HepG2 (cell line): ENCODE measurements at regions not wholly inside any gene's neighbourhood (a gene's known extent, or its start where the extent isn't known, plus 50 kb on each side); places are given as distances from the start of the nearest gene placed in this dataset.

Source experiments
- ATAC-seq: fragments of 200-7000 bp; cut with Tn5 transposase; 3 replicates; pipeline ENCODE4 v1.9.1; 2020; ENCODE audit warnings: mild to moderate bottlenecking, moderate library complexity
- BruUV-seq: library from RNA; stranded (reverse); fragments of 400-500 nt; replicated peaks from 2 replicates; lab custom pipeline; 2021; lab: Mats Ljungman, UMichigan
- CTCF ChIA-PET: fragments of 300-600 bp; formaldehyde crosslinking; extraction: SDS; loops from one replicate; lab custom pipeline; 2021; ENCODE audit warnings: low total read pairs, inconsistent platforms, low intra/inter-chr PET ratio; lab: Yijun Ruan, JAX
- POLR2A ChIA-PET: fragments of 350-600 bp; sonication (Branson Sonifier 250); formaldehyde crosslinking; loops from one replicate; lab custom pipeline; 2020; ENCODE audit warnings: antibody characterized with exemption, inconsistent platforms; lab: Yijun Ruan, JAX
- DNase-seq: peaks from one replicate; pipeline ENCODE4 v3.0.0-alpha.2; 2015; ENCODE audit warnings: low spot score
- FAIRE-seq: peaks from 3 replicates; lab custom pipeline; 2011; peaks lifted over from hg19 to GRCh38; lab: Jason Lieb, UNC
- H2AFZ ChIP-seq: one replicate; pipeline ENCODE4 v1.6.1; 2011; ENCODE audit warnings: low read length, inconsistent platforms
- H3K27ac ChIP-seq: fragments of 300-600 bp; 3 replicates; pipeline ENCODE4 v1.8.0; 2011; ENCODE audit warnings: mixed run types, mild to moderate bottlenecking, mixed read lengths, low read length, inconsistent platforms; ENCODE audit not compliant: insufficient read depth; ENCODE audit errors: extremely low read length
- H3K27me3 ChIP-seq, 2 experiments: fragments of 200-600 bp in 1 of 2; 2 replicates in 1 of 2; 3 replicates in 1 of 2; pipeline versions ENCODE4 v1.6.0 to v1.8.0; 2011; ENCODE audit warnings: low read length in 2 of 2, mild to moderate bottlenecking in 2 of 2, moderate library complexity in 2 of 2, inconsistent platforms in 1 of 2; ENCODE audit not compliant: insufficient read depth in 2 of 2, control insufficient read depth in 1 of 2
- H3K36me3 ChIP-seq, 2 experiments: fragments of 200-600 bp in 1 of 2; replicated peaks in 1 of 2; 2 replicates in 1 of 2; 3 replicates in 1 of 2; pipeline versions ENCODE4 v1.5.1 to v1.8.0; 2011; ENCODE audit warnings: low read length in 2 of 2, inconsistent platforms in 1 of 2; ENCODE audit not compliant: insufficient read depth in 2 of 2, control insufficient read depth in 1 of 2
- H3K4me1 ChIP-seq: 2 replicates; pipeline ENCODE4 v1.5.1; 2012; ENCODE audit warnings: low read length, inconsistent platforms; ENCODE audit not compliant: insufficient read depth
- H3K4me2 ChIP-seq: 2 replicates; pipeline ENCODE4 v1.6.0; 2011; ENCODE audit warnings: low read depth, low read length, inconsistent platforms
- H3K4me3 ChIP-seq, 3 experiments: fragments of 200-600 bp in 1 of 3; sonication (generic), shearing (Covaris generic) in 1 of 3; replicated peaks in 1 of 3; 2 replicates each; pipeline ENCODE4 v1.5.1; 2011 to 2016; ENCODE audit warnings: low read length in 3 of 3, inconsistent platforms in 2 of 3, low read depth in 2 of 3, mild to moderate bottlenecking in 2 of 3, control low read depth in 1 of 3, mixed read lengths in 1 of 3; ENCODE audit not compliant: insufficient read depth in 1 of 3
- H3K79me2 ChIP-seq: one replicate; pipeline ENCODE4 v1.6.1; 2011; ENCODE audit warnings: low read length, inconsistent platforms; ENCODE audit not compliant: insufficient read depth
- H3K9ac ChIP-seq: 2 replicates; pipeline ENCODE4 v1.6.0; 2011; ENCODE audit warnings: mild to moderate bottlenecking, low read depth, low read length, inconsistent platforms; ENCODE audit not compliant: insufficient read depth
- H3K9me3 ChIP-seq: 2 replicates; pipeline ENCODE4 v1.5.1; 2012; ENCODE audit warnings: mild to moderate bottlenecking, low read length
- H4K20me1 ChIP-seq: 2 replicates; pipeline ENCODE4 v1.6.0; 2011; ENCODE audit warnings: inconsistent platforms, mild to moderate bottlenecking, low read length, moderate library complexity; ENCODE audit not compliant: insufficient read depth
- ESRRA ChIP-seq: sonication (generic); formaldehyde crosslinking; IDR thresholded peaks from 2 replicates; pipeline ENCODE4 v1.5.1; 2020; ENCODE audit warnings: mild to moderate bottlenecking, low read depth, missing genetic modification reagents
- FOXO4 ChIP-seq: sonication (generic); formaldehyde crosslinking; conservative IDR thresholded peaks from 2 replicates; pipeline ENCODE4 v1.8.1; 2023; ENCODE audit warnings: missing genetic modification reagents
- GATA4 ChIP-seq: sonication (generic); IDR thresholded peaks from 2 replicates; pipeline ENCODE4 v1.6.1; 2016; ENCODE audit warnings: antibody characterized with exemption, low read depth, borderline replicate concordance
- GMEB2 ChIP-seq: IDR thresholded peaks from 2 replicates; pipeline ENCODE4 v1.6.1; 2016; ENCODE audit warnings: missing biosample characterization, missing genetic modification reagents, low read depth
- JARID2 ChIP-seq: sonication (generic); formaldehyde crosslinking; IDR thresholded peaks from 2 replicates; pipeline ENCODE4 v1.8.1; 2023; ENCODE audit warnings: missing genetic modification reagents, inconsistent platforms; ENCODE audit not compliant: insufficient replicate concordance
- KLF16 ChIP-seq, 2 experiments: sonication (generic) in 1 of 2; formaldehyde crosslinking in 1 of 2; IDR thresholded peaks; 2 replicates each; pipeline versions ENCODE4 v1.6.1 to v1.8.0; 2016 to 2023; ENCODE audit warnings: missing genetic modification reagents in 2 of 2, missing compliant biosample characterization in 1 of 2
- MIER3 ChIP-seq: IDR thresholded peaks from 2 replicates; pipeline ENCODE4 v1.6.1; 2016; ENCODE audit warnings: missing compliant biosample characterization, borderline replicate concordance
- NFE2L2 ChIP-seq: fragments of 150-350 bp; IDR thresholded peaks from 2 replicates; pipeline ENCODE4 v1.6.1; 2014; ENCODE audit warnings: low read length
- SKIL ChIP-seq: sonication (generic); formaldehyde crosslinking; IDR thresholded peaks from 2 replicates; pipeline ENCODE4 v1.8.0; 2022; ENCODE audit warnings: missing genetic modification reagents, mild to moderate bottlenecking, moderate library complexity, borderline replicate concordance
- SRSF1 ChIP-seq: fragments of 200-400 bp; formaldehyde crosslinking; optimal IDR thresholded peaks from 2 replicates; pipeline ENCODE3; 2017; ENCODE audit warnings: mild to moderate bottlenecking, low read depth, low read length, moderate library complexity
- THAP9 ChIP-seq: sonication (generic); formaldehyde crosslinking; IDR thresholded peaks from 2 replicates; pipeline ENCODE4; 2020; ENCODE audit warnings: missing genetic modification reagents, mild to moderate bottlenecking, borderline replicate concordance
- ZNF678 ChIP-seq: sonication (generic); formaldehyde crosslinking; IDR thresholded peaks from 2 replicates; pipeline ENCODE4 v1.4.0; 2020; ENCODE audit warnings: mild to moderate bottlenecking, missing genetic modification reagents
- ZNF788 ChIP-seq: sonication (generic); formaldehyde crosslinking; IDR thresholded peaks from 2 replicates; pipeline ENCODE4 v1.5.0; 2020; ENCODE audit warnings: mild to moderate bottlenecking, missing genetic modification reagents, borderline replicate concordance
- WGBS: methylation state at CpG from one replicate; pipeline ENCODE4 v1.1.6; 2017; ENCODE audit warnings: low lambda C conversion rate; 5-methylcytosine and 5-hydroxymethylcytosine counted together
- in situ Hi-C: cut with HindIII; loops from 2 replicates; pipeline ENCODE4 v1.10.0; 2017; ENCODE audit warnings: low pct_unique_long_range_greater_than_20kb; ENCODE audit not compliant: extremely low pct_ligation_motif_present
- intact Hi-C: fragments of 100-400 bp; cut with micrococcal nuclease; formaldehyde crosslinking; loops from one replicate; pipeline ENCODE4 v1.10.0; 2022; ENCODE audit not compliant: unreplicated experiment
- TF ChIP-seq, protein P1 (sequence below): sonication (generic); formaldehyde crosslinking; IDR thresholded peaks from 2 replicates; pipeline ENCODE4 v1.4.0; 2020; ENCODE audit warnings: low read depth, mild to moderate bottlenecking, missing genetic modification reagents
- TF ChIP-seq, protein P2 (sequence below): sonication (generic); formaldehyde crosslinking; IDR thresholded peaks from 2 replicates; pipeline ENCODE4 v1.8.1; 2023; ENCODE audit warnings: mild to moderate bottlenecking, moderate library complexity, missing genetic modification reagents

GRCh38 chr11:98536023-98536422 lies 484.7 kb upstream of the CNTN5 start:
- WGBS, result 3% methylated on average over 1 of the region's 1 CpG
- Histone ChIP-seq H3K9ac (no peak overlapping the region), H2AFZ (no peak overlapping the region), H3K4me1 (no peaks in the 10 kb centered on the region), H3K27me3 (no peaks in the 10 kb centered on the region), H3K36me3 (no peaks in the 10 kb centered on the region), H3K4me3 (no peak overlapping the region), H4K20me1 (no peaks in the 10 kb centered on the region), H3K27ac (no peak overlapping the region), H3K79me2 (no peaks in the 10 kb centered on the region), H3K9me3 (no peaks in the 10 kb centered on the region), H3K4me2 (no peak overlapping the region)
- DNase-seq (no peak), ATAC-seq (no peak), FAIRE-seq (no peak)
- POLR2A ChIA-PET, result no interaction called here
- in situ Hi-C loops (no loop called here), intact Hi-C loops (no loop called here)
- CTCF ChIA-PET, result no interaction called here
- BruUV-seq, result no TSS peak
- no peak for TF ChIP-seq GATA4
- no peak for TF ChIP-seq ESRRA (CRISPR knock-in tag)
- TF ChIP-seq JARID2 (CRISPR knock-in tag), result no peak
- TF ChIP-seq GMEB2 (CRISPR knock-in tag), result no peak
- TF ChIP-seq, protein P1, sequence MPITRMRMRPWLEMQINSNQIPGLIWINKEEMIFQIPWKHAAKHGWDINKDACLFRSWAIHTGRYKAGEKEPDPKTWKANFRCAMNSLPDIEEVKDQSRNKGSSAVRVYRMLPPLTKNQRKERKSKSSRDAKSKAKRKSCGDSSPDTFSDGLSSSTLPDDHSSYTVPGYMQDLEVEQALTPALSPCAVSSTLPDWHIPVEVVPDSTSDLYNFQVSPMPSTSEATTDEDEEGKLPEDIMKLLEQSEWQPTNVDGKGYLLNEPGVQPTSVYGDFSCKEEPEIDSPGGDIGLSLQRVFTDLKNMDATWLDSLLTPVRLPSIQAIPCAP (CRISPR knock-in tag), result no peak
- TF ChIP-seq ZNF788 (CRISPR knock-in tag), result no peak
- TF ChIP-seq, protein P2, sequence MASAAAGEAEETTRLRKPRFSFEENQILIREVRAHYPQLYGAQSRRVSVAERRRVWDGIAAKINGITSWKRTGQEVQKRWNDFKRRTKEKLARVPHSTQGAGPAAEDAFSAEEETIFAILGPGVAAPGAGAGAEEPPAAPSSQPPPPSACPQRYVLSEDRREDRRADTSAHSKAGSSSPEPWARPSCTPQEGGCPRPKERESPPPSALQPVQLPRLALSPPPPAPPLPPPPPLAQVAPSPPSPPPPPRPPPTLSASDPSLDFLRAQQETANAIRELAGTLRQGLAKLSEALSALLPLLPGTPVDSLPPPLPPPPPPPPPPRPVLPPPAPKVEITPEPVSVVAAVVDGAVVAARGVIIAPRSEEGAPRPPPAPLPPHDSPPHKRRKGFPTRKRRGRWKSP (CRISPR knock-in tag), result no peak
- no peak for TF ChIP-seq SRSF1
- TF ChIP-seq THAP9 (CRISPR knock-in tag), result no peak
- TF ChIP-seq SKIL (CRISPR knock-in tag), result no peak
- no peak for TF ChIP-seq ZNF678 (CRISPR knock-in tag)
- no peak for TF ChIP-seq NFE2L2
- TF ChIP-seq MIER3 (CRISPR knock-in tag), result no peak
- TF ChIP-seq FOXO4 (CRISPR knock-in tag), result no peak
- TF ChIP-seq KLF16 (CRISPR knock-in tag; IDR thresholded peaks at IDR 0.05), result no peak
